SK-MEL-5 (cell line): ENCODE measurements at regions not wholly inside any gene's neighbourhood (a gene's known extent, or its start where the extent isn't known, plus 50 kb on each side); places are given as distances from the start of the nearest gene placed in this dataset.
A peak's percentile ranks its signal among the peaks of the same experiment; 100 is the strongest.

ENCODE experiments used
- DNase-seq: peaks from one replicate; pipeline ENCODE4 v3.0.0-alpha.2; 2016; ENCODE audit warnings: low read depth, low spot score
- in situ Hi-C: cut with HindIII; loops from 2 replicates; pipeline ENCODE4 v1.10.0; 2016; ENCODE audit warnings: low sequenced_read_pairs, high pct_unique_total_duplicates, low pct_unique_long_range_greater_than_20kb

DNA sequence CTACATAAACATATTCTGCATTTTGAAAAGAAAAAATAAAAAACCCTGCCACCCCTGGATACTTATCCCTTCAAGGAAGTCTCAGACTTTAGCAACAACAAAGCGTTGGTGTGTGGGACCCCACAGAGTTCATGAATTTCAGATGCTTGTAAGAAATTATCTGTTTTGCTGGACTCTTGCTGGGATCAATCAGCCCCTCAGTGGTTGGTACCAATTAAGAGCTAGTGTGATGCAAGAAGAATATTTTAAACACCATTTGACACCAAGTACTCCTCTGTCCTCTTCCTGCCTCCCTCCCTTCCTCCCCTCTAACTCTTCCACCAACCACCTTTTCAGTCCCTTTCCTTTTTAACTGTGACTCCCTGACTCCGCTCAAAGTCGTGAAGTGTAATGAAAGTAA, 51.5 kb downstream of the SST start:
- DNase-seq = no peak
- in situ Hi-C loops = loop anchor here (10.0 kb wide), 1 partner anchor 274 kb away; no protein-coding TSS in a partner anchor

DNA sequence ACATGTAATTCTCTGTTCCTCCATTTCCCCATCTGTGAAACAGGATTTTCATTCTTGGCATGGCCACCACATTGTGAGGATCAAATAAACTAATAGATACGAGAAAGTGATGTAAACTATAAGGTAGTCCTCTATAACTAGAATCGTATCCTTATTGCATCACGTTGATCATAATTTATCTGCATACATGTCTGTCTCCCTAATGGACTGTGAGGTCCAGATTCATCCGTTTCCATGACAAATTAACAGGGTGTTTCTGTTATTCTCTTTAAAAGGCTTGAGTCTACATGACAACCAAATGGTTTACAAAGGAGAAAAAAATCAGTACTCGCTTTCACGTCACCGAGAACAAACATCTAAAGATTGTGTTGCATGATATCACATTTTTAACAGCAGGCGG, 53.0 kb downstream of the SST start:
- no peak for DNase-seq
- in situ Hi-C loops = loop anchor here (10.0 kb wide), 1 partner anchor 272 kb away; no protein-coding TSS in a partner anchor

GRCh38 chr3:187616307-187616972, 53.8 kb downstream of the SST start:
- DNase-seq = peak; percentile 76
- in situ Hi-C loops = loop anchor here (10.0 kb wide), 1 partner anchor 272 kb away; no protein-coding TSS in a partner anchor

DNA sequence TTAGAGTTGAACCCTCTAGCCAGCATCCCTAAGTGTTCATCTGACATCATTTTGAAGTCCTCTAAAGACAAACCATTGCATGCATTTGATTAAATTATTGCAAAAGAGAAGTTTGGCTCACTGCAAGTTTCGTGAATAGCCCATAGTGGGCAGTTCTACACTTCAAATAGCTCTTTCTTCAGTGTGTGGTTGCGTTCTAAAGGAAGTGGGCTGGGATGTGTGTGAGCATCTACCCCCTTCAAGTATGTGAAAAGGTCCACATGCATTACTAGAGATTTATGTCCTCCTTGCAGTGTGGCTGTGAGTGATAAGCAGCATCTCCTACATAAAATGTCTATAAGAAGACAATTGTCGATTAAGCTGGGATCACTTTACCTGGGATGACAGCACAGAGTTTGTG, 54.6 kb downstream of the SST start:
- no peak for DNase-seq
- in situ Hi-C loops = loop anchor here (10.0 kb wide), 1 partner anchor 271 kb away; no protein-coding TSS in a partner anchor

DNA sequence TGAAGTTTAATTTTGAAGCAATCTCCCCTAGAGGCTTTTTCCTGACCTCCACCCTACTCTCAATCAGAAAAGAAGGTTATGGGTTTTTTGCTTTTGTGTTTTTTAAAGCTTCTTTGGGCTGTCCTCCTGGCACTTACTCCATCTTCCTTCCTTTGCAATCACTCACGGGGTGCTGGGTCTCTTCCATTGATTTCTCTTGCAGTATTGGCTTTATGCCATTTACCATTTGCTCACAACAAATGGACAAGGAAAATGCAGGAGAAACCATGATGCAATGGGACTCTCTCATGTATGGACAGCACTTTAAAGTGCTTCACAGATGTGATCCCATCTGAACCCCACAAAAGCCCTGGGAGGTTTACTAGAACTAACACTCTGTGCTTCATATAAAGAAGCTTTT, 57.5 kb downstream of the SST start:
- DNase-seq = no peak
- in situ Hi-C loops = loop anchor here (10.0 kb wide), 1 partner anchor 268 kb away; no protein-coding TSS in a partner anchor

DNA sequence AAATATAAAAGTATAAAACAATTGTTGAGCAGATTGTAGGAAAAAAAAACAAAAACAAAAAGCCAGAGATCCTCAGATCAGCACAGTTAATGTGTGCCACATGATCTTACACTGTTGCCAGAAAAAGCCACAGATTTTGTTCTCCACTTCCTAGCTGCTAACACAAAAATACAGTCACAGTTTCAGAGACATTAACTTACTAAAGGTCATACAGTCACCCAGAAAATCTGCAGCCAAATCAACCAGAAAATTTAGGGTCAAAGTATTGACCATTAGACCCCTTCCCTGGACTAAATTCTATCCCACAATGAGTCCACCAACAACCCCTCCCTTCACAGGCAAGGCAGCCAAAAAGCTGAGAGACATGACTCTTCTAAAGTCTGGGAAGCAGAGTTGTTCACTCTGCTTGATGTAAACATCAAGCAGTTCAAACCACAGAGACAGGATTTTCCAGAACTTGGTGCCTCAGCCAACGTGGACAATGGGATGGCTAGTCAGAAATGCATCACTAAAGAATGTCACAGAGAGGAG, 59.1 kb downstream of the SST start:
- DNase-seq = no peak

DNA sequence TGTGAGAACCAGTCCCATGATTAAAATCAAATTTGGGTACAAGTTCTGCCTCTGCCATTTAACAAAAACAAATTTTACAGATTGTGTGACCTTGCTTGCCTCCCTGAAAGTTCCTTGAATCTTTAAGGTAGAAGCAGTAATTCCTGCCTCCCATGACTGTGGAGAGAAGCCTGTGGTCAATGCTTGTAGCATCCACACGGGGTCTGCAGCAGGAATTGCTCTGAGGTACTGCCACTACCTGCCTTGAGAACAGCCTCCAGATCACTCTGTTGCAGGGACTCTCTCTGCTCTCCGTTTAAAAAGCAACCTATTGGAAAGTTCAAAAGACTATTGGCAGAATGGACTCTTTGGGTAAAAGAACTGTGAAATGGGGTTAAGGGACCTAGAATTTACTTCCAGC, 75.9 kb downstream of the SST start:
- no peak for DNase-seq
- in situ Hi-C loops = no loop called here

More for the DNA sequence above, 59.1 kb downstream of the SST start:
- in situ Hi-C loops = loop anchor here (10.0 kb wide), 1 partner anchor 266 kb away; no protein-coding TSS in a partner anchor

DNA sequence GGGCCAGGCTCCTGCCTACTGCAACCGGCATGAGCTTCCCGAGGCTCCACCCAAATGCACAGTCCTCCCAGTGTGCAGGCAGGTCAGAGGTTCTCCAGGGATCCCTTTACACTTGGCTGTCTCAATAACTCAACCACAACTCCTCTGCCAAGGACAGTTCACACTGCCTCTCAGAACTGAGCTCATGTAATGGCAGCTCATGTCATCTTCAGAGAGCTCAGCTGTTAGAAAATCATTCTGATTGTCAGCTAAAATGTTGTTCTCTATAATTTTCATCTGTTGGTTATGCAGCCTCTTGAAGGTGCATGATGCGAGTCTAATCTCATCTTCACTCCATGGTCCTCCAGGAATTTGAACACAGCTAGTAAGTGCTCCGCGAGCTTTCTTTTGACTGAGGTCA, 76.7 kb downstream of the SST start:
- in situ Hi-C loops = no loop called here
- no peak for DNase-seq

DNA sequence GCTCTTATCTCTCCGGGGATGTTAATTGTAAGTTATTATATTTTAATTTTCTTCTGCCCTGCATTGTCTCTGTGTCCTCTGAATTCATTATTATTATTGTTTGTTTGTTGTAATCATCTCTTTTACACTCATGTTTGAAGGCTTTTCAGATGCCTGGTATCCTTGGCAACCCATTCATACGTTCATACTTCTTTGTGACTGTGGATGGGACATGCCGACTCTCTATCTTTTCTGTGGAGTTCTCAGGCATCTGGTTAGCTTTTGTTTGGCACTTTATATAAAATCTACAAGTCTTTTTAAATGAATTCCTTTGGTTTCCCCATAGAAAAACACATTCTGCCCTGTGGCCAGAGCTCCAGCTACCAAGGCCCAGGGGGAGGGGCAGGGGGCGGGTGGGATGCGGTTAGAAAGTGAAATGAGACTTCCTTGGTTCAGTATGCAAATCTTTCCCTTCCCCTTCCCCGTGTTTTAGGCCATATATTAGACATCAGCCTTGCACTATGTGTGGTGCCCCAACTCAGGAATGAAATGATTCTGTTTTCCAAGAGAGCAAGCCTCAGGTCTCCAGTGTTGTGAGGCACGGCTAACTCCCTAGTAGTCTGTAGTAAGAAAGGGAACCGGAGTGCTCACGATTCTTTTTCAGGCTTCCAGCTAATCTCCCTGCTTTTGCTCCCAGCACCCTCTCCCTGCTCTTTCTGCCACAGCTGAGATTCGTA, 79.2 kb downstream of the SST start:
- in situ Hi-C loops = no loop called here
- DNase-seq = no peak

DNA sequence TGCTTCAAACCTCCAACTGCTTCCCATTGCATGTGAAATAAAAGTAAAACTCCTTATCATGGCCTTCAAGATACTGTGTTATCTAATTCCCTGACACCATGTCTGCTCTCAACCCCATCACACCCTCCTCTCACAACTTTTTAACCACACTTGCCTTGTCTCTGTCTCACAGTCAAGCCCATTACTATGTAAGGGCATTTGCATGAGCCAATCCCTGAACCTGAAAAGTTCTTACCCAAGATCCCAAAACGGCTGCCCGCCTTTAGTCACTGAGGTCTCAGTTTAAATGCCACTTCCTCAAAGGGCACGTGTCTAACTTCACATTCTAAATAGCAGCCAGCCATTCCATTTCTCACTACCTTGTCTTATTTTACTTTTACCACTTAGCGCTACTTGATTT, 83.1 kb downstream of the SST start:
- no peak for DNase-seq
- in situ Hi-C loops = no loop called here

GRCh38 chr3:187586226-187586625, 84.0 kb downstream of the SST start:
- DNase-seq = no peak
- in situ Hi-C loops = no loop called here

DNA sequence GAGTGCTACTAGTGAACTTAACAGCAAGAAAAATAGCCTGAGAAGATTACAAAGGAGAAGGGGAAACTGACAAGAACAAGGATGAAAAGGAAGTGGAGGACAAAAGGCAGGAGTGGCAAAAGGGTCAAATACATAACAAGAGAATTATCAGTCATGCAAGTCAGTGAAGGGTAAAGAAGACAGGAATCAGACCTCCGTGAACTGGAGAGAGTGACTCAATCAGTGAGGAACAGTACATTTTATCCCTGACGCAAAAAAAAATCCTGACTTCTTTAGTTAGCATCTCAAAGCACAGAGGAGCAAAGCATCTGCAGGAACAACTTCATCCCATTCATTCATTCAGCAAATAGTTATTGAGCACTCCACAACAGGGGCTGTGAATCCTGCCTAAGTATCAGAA, 97.8 kb downstream of the SST start:
- no peak for DNase-seq
- in situ Hi-C loops = no loop called here

DNA sequence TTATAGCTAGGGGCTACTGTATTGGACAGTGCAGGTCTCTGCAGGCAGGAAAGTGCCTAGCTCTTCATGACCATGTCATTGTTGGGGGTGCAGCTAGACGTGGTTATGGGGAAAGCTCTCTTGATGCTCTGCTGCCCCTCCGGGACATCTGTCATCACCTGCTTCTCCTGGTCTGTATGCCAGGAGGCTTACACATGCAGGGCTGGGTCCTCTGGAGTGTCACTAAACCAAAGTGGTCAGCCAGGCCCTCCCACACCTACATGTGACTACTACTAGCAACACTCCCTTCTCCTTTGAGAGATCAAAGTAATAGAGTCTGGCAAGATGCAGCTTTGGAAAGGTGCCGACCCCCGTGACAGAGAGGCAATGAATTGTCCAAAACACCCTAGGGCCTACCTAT, 98.5 kb downstream of the SST start:
- no peak for DNase-seq

GRCh38 chr3:187570776-187571175, 99.4 kb downstream of the SST start:
- in situ Hi-C loops = no loop called here
- DNase-seq = no peak

More for the DNA sequence above, 98.5 kb downstream of the SST start:
- in situ Hi-C loops = no loop called here

GRCh38 chr3:187568171-187568570, 102.0 kb downstream of the SST start:
- in situ Hi-C loops = no loop called here
- DNase-seq = no peak

GRCh38 chr3:187567661-187568121, 102.5 kb downstream of the SST start:
- in situ Hi-C loops = no loop called here
- DNase-seq = peak; percentile 11

- in situ Hi-C loops = no loop called here
- DNase-seq = no peak
Measured at GRCh38 chr3:187567021-187567420, 103.2 kb downstream of the SST start.

- no peak for DNase-seq
- in situ Hi-C loops = no loop called here
Measured at GRCh38 chr3:187565701-187566100, 104.5 kb downstream of the SST start.

GRCh38 chr3:187558990-187559389, 111.2 kb downstream of the SST start:
- no peak for DNase-seq
- in situ Hi-C loops = no loop called here
